Kasumi-1 (cell line): ENCODE measurements at regions not wholly inside any gene's neighbourhood (a gene's known extent, or its start where the extent isn't known, plus 50 kb on each side); places are given as distances from the start of the nearest gene placed in this dataset.

ENCODE experiments used
- DNase-seq, 2 experiments: peaks; one replicate each; lab custom pipeline; 2025; lab: John Stamatoyannopoulos, UW

DNA sequence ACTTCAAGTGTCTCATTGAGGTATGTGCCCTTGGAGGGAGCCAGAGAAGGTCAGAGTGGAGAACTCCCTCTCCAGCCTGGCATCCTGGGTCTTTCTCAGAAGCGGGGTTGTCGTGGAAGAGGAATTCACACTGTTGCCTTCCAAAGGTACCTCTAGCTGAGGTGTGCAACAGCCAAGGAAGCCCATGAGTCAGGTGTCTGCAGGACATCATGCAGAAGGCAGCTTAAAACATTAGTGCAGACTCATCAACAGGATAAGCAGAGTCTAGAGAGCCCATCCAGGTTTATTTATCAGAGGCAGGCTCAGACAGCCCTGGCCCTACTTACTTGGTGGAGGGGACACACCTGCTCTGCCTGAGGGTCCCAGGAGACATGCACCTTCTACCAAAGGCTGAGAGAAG is 95.6 kb upstream of the TPM1 start:
- no peak for DNase-seq

DNA sequence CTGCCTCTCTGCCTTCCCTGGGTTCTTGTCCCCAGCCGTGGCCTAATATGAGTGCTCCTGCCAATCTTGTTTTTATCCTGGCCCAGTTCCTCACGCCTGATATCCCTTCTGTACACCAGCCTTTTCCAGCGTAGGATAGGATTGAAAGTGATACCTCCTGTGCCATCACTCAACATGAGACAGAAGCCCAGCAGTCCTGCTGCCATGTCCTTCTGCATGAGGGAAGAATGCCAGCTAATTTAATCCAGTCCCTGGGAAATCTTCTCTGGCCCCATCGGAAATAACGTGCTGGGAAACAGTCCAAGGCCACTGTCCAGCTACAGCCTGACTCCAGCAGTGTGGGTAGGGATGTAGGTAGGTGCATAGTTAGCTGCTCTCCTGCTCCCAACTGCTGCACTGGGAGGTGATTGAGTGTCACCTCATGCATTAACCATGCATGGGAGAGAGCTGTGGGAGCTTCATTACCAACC is 92.0 kb upstream of the TPM1 start:
- no peak for DNase-seq

DNA sequence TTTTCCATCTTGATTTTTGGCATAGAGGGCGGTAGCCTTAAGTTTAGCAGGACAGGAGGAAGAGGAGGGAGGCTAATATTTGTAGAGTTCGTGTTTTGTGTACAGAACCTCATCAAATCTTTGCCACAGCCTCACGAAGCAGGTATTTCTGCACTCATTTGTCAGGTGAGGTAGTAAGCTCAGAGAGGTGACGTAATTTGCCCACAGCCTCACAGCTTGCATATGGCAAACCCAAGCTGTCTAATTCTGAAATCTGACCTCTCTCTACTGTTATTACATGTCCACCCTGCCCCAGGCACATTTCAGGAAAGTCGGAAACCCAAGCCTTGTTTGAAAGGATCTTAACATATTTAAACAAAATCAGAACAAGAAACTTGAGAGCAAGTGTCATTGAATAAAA is 91.1 kb upstream of the TPM1 start:
- no peak for DNase-seq

DNA sequence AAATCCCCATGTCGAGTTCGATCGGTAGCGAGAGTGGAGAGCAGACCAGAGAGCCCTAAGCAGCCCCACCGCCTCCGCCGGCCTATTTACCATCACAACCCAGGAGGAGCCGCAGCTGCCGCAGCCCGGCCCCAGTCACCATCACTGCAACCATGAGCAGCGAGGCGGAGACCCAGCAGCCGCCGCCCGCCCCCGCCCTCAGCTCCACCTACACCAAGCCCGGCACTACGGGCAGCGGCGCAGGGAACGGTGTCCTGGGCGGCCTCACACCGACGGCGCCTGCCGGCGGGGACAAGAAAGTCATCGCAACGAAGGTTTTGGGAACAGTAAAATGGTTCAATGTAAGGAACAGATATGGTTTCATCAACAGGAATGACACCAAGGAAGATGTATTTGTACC is 89.5 kb upstream of the TPM1 start:
- DNase-seq: no peak

DNA sequence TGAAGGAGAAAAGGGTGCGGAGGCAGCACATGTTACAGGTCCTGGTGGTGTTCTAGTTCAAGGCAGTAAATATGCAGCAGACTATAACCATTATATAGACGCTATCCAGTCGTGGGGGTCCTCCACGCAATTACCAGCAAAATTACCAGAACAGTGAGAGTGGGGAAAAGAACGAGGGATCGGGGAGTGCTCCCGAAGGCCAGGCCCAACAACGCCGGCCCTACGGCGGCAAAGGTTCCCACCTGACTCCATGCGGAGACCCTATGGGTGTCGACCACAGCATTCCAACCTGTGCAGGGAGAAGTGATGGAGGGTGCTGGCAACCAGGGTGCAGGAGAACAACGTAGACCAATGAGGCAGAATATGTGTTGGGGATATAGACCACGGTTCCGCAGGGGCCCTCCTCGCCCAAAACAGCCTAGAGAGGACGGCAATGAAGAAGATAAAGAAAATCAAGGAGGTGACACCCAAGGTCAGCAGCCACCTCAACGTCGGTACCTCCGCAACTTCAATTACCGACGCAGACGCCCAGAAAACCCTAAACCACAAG is 89.0 kb upstream of the TPM1 start:
- DNase-seq: no peak

DNA sequence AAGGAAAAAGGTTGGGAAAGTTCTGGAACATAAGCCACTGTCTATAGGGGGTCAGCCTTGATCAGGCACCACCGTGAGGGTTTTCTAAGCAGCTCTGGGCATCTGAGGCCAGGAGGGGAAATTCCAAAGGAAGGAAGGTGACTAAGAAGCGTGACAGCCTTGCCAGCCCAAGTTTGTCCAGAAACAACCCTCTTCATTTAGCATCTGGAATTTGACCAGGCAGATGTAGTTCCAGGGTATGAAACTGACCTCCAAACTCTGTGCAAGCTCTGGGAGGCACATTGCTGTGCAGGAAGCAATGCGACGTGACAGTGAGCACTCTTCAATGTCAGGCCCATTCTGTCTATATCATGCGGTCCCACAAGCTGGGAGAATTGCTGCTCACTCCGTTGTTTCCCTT is 85.4 kb upstream of the TPM1 start:
- no peak for DNase-seq

DNA sequence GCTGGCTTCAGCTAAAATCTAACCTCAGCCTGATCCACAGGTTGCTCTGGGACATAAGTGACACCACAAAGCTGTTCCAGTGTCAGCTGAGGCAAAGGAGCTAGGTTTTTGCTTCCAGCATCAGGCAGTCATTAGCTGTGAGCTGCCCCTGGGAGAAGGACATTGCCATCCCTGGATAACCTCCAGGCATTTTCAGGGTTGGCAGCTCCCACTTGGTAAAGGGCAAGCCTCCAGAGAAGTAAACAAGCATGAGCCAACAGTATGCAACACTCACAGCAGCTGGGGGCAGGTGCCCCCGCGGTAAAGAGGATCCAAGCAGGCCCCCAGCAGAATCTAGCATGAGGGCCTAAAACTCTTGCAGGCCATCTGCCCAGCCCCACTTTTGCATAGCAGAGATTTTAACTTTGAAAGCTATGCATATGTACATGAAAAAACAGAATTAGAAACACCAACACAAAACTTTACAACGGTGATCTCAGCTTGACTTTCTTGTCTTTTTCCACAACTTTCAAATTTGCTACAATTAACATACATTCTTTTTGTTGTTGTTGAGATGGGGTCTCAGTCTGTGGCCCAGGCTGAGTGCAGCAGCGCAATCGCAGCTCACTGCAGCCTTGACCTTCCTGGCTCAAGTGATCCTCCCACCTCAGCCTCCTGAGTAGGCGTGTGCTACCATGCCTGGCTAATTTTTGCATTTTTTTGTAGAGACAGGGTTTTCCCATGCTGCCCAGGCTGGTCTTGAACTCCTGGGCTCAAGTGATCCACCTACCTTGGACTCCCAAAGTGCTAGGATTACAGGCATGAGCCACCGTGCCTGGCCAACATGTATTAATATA is 83.8 kb upstream of the TPM1 start:
- no peak for DNase-seq

DNA sequence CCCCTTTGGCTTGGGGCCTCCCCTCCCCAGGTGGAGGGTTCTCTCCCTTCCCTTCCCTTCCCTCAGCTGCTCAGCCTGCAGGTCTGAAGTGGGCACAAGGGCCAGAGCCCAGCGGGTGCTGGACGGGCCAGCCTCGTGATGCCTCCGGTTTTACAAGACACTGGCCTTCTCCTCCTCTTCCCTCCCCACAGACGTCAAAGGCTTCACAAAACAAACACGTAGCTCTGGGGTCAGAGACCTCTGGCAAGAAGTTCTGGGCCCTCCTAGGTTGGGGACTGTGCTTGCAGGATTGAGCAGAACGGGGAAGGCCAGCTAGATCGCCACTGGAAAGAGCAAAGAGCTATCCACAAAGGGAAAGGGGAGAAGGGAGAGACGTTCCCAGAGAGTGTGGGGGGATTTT is 81.4 kb upstream of the TPM1 start:
- DNase-seq: no peak

DNA sequence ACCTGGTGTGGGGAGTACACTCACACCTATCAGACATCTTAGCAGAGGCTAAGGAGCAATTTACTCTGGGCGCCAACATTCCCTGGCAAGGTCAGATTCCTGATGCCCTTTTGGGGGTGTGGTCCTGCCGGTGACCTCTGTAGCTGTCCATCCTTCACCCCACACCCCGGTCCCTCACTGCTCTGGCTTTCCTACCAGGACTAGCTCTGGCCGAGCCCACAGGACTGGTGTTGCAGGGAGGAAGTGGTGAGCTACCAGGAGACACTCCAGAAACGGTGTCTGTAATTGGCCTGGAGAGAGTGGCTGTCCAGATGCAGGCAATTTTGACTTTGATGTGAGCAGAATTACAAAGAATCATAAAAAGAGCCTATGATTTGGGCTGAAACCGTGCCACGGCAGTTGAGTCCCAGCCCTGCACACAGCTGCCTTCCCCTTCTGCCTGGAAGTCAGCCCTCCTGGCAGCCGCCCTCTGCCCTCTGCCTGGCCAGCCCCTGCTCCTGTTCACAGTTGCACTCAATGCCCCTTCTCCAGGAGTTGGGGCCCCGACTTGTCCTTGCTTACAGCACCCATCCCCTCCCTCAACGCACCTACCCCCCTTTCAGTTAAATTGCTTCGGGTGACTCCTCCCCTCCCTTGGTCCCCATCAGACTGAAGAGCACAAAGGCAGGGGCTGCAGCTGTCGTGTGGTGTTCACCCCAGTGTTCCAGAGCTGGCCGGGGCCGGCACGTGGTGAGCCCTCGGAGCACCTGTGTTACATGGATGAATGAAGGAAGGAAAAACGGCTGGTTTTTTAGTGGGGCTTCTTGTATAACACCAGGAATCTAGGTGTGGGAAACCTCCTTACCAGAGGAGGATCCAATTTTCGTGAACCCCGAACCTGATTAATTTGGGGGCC is 80.2 kb upstream of the TPM1 start:
- no peak for DNase-seq

DNA sequence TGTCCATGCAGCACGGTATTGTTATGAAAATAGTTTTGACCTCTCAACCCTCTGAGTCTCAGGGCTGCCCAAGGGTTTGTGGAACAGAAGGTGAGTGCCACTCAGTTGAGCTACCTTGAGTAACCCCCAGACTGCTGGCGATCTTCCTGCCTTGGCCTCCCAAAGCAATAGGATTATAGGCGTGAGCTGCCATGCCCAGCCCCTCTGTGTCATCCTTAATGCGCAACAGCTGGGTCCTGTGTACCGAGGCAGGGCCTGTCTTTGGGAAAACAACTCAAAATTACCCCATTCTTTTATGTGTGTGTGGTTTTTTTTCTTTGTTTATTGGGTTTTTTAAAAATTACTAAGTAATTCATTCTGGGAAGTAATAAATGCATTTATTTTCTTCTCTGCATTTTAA is 78.3 kb upstream of the TPM1 start:
- DNase-seq: no peak

DNA sequence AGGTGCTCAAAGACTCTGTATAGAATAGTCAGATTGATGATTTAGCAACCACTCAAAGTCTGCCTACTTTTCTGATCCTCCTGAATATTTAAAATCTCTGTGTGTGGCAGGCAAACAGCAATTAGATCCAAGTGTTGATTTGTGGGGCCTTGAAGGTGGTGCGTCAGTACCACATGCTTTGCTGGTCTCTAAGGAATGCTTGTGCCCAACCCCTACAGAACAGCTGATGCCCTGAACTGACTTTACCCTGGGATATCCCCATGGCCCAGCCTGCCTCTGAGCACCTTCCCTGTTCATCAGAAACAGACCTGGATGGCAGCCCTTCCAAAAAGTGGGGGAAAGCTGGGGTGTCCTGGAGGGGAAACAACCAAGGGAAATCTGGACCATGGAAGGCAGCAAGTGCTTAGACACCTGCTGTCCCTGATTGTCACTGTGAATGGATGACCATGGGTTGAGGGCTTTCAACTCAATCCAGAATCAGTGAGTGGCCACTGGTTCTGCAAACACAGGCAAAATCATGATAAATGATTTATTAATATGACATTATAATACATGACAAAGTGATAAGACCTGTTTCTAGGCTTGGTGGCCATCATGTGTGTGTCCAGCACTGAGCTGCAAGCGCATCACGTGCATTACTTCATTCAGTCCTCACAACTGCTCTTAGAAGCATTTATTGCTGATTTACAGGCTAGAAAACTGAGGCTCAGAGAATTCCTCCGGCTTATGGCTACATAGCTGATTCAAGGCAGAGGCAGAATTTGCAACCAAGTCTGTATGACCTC is 76.1 kb upstream of the TPM1 start:
- no peak for DNase-seq

DNA sequence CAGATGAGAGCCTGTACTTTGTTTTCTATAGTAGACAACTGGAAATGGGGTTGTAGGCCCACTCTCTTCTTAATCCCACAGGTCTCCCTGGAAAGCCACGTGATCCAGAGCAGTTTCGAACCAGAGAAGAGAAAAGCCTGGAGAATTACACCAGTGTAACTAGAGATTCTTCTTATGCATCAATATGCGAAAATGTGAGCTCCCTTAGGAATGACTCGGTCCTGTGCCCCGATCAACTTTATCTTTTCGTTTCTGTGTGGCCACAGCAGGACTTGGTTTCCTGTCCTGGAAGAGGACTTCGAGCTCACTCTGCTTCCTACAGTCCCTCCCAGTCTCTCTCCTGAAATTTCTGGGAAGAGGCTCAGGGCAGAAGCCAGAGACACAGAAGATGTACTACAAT is 73.8 kb upstream of the TPM1 start:
- DNase-seq: no peak

DNA sequence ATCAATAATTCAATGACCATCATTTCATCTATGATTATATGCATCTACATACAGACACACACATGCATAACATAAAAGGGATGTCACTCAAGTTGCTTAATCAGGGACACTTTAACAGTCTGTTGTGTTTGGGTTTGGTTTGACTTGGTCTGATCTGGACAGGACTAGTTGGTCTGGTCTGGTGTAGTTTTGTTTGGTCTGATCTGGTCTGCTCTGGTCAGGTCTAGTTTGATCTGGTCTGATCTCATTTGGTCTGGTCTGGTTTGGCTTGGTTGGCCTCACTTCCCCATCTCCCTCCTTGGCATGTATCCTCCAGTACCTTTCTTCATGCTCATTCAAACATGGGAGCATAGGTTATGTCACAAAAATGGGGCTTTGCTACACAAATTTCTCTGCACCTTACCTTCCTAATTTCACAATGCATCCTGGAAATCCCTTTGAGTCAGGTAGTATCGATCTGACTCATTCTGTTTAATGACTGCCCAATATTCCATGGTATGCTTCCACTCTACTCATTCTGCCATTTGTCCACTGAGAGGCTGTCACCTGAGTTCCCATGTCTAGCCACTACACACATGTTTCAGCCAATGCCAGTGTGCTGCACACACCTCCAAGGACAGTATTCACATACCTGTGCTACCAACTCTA is 73.0 kb upstream of the TPM1 start:
- DNase-seq: no peak

DNA sequence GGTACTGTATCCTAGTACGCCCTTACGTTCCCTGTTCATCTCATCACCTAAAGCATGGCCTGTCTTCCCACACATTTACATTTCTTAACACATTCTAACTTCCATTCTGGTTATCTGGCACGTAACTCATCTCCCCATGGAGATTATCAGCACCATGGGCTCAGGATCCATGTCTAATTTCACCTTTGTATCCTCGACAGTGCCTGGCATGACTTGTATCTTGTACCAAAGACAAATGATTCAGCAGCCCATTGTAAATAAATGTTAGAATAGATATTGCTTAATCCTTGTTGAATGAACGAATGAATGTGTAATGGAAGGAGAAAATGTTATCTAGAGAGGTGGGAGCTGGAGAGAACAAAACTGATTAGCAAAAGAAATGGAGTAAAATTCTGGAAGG is 69.7 kb upstream of the TPM1 start:
- no peak for DNase-seq

DNA sequence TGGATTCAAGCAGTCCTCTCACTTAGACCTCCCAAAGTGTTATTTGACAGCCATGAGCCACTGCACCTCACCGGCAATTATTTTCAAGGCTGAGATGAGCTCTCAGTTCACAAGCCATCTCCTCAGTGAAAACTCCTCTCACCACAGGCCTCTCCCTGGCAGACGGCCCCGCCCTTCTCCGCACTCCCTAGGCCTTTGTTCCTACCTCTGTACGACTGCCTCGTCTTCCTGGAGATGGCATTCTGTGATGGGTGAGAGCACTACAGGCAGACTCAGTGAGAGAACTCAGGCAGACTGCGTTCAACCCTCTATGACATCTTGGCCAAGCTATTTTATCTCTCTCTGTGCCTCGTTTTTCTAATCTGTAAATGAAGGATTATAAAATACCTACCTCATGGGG is 67.0 kb upstream of the TPM1 start:
- no peak for DNase-seq

DNA sequence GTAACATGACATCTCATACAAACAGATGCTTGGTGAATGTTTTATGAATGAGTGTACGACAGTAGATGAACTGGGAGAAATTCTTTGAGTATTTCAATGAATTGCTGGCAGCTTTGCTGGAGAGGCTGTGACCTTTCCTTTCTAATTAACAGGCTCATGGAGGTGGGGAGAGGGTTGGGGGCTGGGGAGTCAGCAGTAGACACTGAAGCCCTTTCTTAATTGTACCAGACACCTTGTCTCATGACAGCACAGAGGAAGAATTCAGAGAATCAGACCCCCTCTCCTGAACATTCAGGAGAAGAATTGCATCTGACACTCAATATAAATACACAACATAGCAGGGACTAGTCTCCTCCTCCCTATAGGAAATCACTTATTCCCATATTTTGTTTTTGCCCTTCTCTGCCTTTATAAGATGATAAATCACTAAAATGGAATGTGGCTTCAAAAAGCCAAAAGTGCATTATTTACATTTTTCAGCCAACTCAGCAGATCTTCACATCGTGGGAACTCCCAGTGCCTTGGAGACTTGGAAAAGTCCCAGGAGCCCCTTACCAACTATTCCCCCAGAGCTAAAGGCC is 66.2 kb upstream of the TPM1 start:
- DNase-seq: no peak

DNA sequence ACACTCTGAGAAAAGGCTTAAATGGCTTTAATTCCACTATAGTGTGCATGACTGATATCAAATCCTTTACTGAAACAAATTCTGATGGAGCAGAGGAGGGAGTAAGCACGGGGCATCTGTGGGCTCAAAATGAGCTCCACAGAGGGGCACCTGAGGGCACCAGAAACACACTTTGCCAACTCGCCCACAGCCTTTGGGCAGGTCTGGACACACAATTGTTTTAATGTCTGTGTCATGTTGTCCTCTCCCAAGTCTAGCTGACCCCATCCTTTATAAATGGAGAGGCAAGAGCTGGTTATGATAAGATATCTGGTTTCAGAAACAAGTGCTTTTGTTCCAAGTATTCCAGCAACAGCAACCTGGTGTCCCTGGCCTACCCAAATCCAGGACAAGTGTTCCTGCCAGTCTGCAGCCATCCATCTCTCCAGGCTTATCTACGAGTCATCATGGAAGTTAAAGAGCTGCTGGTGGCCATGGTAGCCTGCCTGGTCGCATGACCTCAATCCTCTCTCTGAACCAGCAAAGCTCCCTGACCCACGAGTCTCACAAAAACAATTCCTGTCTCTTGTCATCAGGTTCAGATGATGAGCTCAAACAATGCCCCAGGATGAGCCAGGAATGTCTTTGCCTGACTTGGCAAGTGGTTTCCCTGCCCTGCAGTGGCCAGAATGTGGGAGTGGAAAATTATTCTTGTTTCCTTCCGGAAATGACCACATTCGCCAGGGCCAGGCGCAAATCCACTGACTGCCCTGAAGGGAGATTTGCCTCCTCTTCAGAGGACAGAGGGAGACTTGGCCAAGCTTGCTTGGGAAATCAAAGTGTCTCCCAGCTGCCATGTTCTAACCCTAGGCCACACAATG is 64.4 kb upstream of the TPM1 start:
- no peak for DNase-seq

DNA sequence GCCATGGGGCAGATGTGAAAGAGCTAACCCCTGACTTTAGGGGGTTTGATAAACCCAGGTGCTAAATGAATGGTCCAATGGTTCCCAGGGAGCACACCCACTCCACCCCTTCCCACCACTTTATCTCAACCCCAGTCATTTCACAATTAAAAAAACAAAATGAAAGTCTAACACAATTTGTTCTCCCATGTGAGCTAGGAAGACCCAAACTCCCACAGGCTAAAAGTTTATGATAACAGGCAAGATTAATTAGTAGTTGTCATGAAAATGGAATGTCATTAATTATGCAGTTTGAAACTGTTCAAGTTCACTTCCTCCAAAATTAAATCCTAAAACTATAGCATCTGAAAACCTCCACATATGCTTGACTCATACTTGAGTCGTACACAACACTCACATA is 63.3 kb upstream of the TPM1 start:
- DNase-seq: no peak

DNA sequence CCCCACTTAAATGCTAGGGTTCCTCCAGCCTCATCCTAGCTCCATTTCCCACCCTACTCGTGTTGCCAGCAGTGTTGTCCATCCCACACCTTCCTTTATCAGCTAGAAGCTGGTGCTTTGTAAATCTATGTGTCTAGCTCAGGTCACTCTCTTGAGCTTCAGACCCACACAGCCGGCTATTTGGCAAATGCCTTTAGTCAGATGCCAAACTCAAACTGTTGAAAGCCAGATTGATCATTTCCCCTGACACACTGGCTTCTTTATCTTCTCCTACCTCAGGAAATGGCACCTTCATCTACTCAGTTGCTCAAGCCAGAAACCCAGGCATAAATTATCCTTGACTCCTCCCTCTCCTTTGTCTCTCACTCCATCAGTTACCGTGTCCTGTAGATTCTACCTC is 61.5 kb upstream of the TPM1 start:
- no peak for DNase-seq

DNA sequence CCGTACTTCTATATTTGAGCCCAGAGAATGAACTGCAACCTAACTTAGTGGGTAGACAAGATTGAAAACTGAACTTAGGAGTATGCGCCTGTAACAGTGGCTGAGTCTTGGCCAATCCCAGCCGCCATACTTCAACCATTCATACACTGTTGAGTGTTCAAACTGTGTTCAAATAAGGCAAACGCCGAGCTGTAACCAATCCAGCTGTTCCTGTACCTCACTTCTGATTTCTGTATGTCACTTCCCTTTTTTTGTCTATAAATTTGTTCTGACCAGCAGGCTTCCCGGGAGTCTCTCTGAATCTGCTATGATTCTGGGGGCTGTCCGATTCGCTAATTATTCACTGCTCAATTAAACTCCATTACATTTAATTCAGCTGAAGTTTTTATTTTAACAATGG is 58.6 kb upstream of the TPM1 start:
- no peak for DNase-seq
